ENCODE measurements at regions not wholly inside any gene's neighbourhood (a gene's known extent, or its start where the extent isn't known, plus 50 kb on each side); places are given as distances from the start of the nearest gene placed in this dataset.

DNA sequence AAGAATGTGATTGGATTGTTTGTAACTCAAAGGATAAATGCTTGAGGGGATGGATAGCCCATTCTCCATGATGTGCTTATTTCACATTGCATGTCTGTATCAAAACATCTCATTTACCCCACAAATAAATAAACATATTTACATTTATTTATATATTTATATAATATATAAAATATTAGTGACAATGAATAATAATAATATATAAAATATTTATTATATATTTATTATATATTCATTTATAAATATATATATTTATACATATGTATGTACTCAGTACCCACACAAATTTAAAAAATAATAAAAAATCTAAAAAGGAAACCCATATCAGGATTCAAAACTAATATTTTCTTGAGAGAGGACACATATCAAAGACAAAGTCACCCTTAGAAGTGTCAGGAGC is 429.9 kb downstream of the KCNJ2 start:
- TF ChIP-seq CTCF (IDR thresholded peaks at IDR 0.05), result no peak
- no peak for TF ChIP-seq POLR2AphosphoS5 (IDR thresholded peaks at IDR 0.05)
- no peak for TF ChIP-seq EP300 (IDR thresholded peaks at IDR 0.05)

Data from stomach (tissue), 4 donors.